K562 (cell line): ENCODE measurements at regions not wholly inside any gene's neighbourhood (a gene's known extent, or its start where the extent isn't known, plus 50 kb on each side); places are given as distances from the start of the nearest gene placed in this dataset.

Experiments used
- ARID3A ChIP-seq: IDR thresholded peaks from 2 replicates; pipeline ENCODE4 v1.6.1; 2012; ENCODE audit warnings: low read depth, low read length, improper control_type of control experiment, borderline replicate concordance
- BRCA1 ChIP-seq, 2 experiments: fragments of 450-650 bp in 1 of 2; sonication (generic) in 1 of 2; formaldehyde crosslinking in 1 of 2; IDR thresholded peaks; 2 replicates each; pipeline versions ENCODE4 v1.5.0 to v1.6.1; 2017 to 2020; ENCODE audit warnings: mild to moderate bottlenecking in 1 of 2, missing genetic modification reagents in 1 of 2
- CEBPG ChIP-seq, 3 experiments: fragments of 200-800 bp in 1 of 3; sonication (Bioruptor generic) in 1 of 3; sonication (generic) in 1 of 3; formaldehyde crosslinking in 1 of 3; IDR thresholded peaks in 2 of 3; conservative IDR thresholded peaks in 1 of 3; 2 replicates each; pipeline versions ENCODE4 v1.6.1 to v1.8.0; 2016 to 2022; ENCODE audit warnings: missing compliant biosample characterization in 2 of 3, missing genetic modification characterization in 2 of 3, mild to moderate bottlenecking in 1 of 3, missing genetic modification reagents in 1 of 3
- CREBBP ChIP-seq: IDR thresholded peaks from one replicate; pipeline ENCODE4 v1.6.1; 2012; ENCODE audit warnings: low read depth, mild to moderate bottlenecking, control low read depth, inconsistent platforms, low read length
- E2F8 ChIP-seq: fragments of 450-650 bp; IDR thresholded peaks from 2 replicates; pipeline ENCODE4 v1.7.1; 2018; ENCODE audit warnings: mild to moderate bottlenecking, low read depth; ENCODE audit not compliant: partially characterized antibody
- ESRRB ChIP-seq: fragments of 250-450 bp; sonication (Bioruptor Pico); IDR thresholded peaks from 2 replicates; pipeline ENCODE4 v1.5.0; 2020; ENCODE audit warnings: mild to moderate bottlenecking, moderate library complexity, borderline replicate concordance
- HDAC1 ChIP-seq, 2 experiments: fragments of 450-650 bp; IDR thresholded peaks; 2 replicates each; pipeline ENCODE4 v1.6.1; 2016 to 2017; ENCODE audit warnings: inconsistent platforms in 1 of 2, mild to moderate bottlenecking in 1 of 2, moderate library complexity in 1 of 2
- JUNB ChIP-seq: fragments of 450-650 bp; formaldehyde crosslinking; conservative IDR thresholded peaks from 2 replicates; pipeline ENCODE4 v1.4.0; 2020; ENCODE audit warnings: mild to moderate bottlenecking
- KLF16 ChIP-seq: IDR thresholded peaks from 2 replicates; pipeline ENCODE4 v1.6.1; 2016; ENCODE audit warnings: antibody characterized with exemption
- MAZ ChIP-seq, 2 experiments: fragments of 450-650 bp in 1 of 2; sonication (generic) in 1 of 2; formaldehyde crosslinking; IDR thresholded peaks in 1 of 2; conservative IDR thresholded peaks in 1 of 2; 2 replicates each; pipeline versions ENCODE4 v1.4.0 to v1.5.0; 2020; ENCODE audit warnings: mild to moderate bottlenecking in 1 of 2, missing genetic modification reagents in 1 of 2
- POLR2AphosphoS2 ChIP-seq: IDR thresholded peaks from 2 replicates; pipeline ENCODE4 v1.6.1; 2012; ENCODE audit warnings: low read length, improper control_type of control experiment
- POU5F1 ChIP-seq: fragments of 150-350 bp; IDR thresholded peaks from 2 replicates; pipeline ENCODE4 v1.6.1; 2014; ENCODE audit warnings: borderline replicate concordance, low read length, low read depth, mild to moderate bottlenecking; ENCODE audit not compliant: partially characterized antibody
- PYGO2 ChIP-seq: fragments of 450-650 bp; IDR thresholded peaks from 2 replicates; pipeline ENCODE4 v1.6.1; 2016; ENCODE audit warnings: mild to moderate bottlenecking, missing genetic modification characterization, moderate library complexity, missing compliant biosample characterization
- RBM22 ChIP-seq: fragments of 200-400 bp; formaldehyde crosslinking; IDR thresholded peaks from 2 replicates; pipeline ENCODE4 v1.6.1; 2018; ENCODE audit warnings: low read length, low read depth; ENCODE audit not compliant: poor library complexity, severe bottlenecking
- SNIP1 ChIP-seq: fragments of 450-650 bp; IDR thresholded peaks from 2 replicates; pipeline ENCODE4 v1.7.1; 2017; ENCODE audit warnings: low read depth, mild to moderate bottlenecking
- SP1 ChIP-seq: sonication (generic); formaldehyde crosslinking; IDR thresholded peaks from 2 replicates; pipeline ENCODE4 v1.8.1; 2022; ENCODE audit warnings: mild to moderate bottlenecking, missing genetic modification reagents
- TAL1 ChIP-seq: fragments of 450-650 bp; IDR thresholded peaks from 2 replicates; pipeline ENCODE4 v1.6.1; 2016; ENCODE audit warnings: mild to moderate bottlenecking
- TOE1 ChIP-seq, 2 experiments: fragments of 450-650 bp in 1 of 2; sonication (generic) in 1 of 2; formaldehyde crosslinking in 1 of 2; IDR thresholded peaks; 2 replicates each; pipeline versions ENCODE4 v1.7.1 to v1.8.0; 2016 to 2022; ENCODE audit warnings: borderline replicate concordance in 2 of 2, mild to moderate bottlenecking in 2 of 2, antibody characterized with exemption in 1 of 2, inconsistent platforms in 1 of 2, low read depth in 1 of 2, missing genetic modification reagents in 1 of 2, moderate library complexity in 1 of 2
- XRCC4 ChIP-seq: IDR thresholded peaks from one replicate; pipeline ENCODE4 v1.6.1; 2011; ENCODE audit not compliant: insufficient read depth, insufficient read length; ENCODE audit errors: extremely low read depth
- ZNF184 ChIP-seq: sonication (generic); formaldehyde crosslinking; IDR thresholded peaks from 2 replicates; pipeline ENCODE4 v1.5.0; 2020; ENCODE audit warnings: missing genetic modification reagents
- ZNF384 ChIP-seq: IDR thresholded peaks from 2 replicates; pipeline ENCODE4 v1.6.1; 2012; ENCODE audit warnings: low read depth, low read length, improper control_type of control experiment
- ZNF766 ChIP-seq: fragments of 200-800 bp; sonication (Bioruptor generic); conservative IDR thresholded peaks from 2 replicates; pipeline ENCODE4 v1.6.1; 2016; ENCODE audit warnings: missing genetic modification characterization, missing compliant biosample characterization
- TF ChIP-seq, protein P1 (sequence below), 3 experiments: IDR thresholded peaks in 2 of 3; conservative IDR thresholded peaks in 1 of 3; 2 replicates each; pipeline ENCODE4 v1.5.1; 2011 to 2012; ENCODE audit warnings: low read length in 3 of 3, mild to moderate bottlenecking in 3 of 3, control low read depth in 2 of 3, improper control_type of control experiment in 1 of 3, inconsistent platforms in 1 of 3, low read depth in 1 of 3, mixed read lengths in 1 of 3, moderate library complexity in 1 of 3; ENCODE audit not compliant: insufficient read depth in 2 of 3

DNA sequence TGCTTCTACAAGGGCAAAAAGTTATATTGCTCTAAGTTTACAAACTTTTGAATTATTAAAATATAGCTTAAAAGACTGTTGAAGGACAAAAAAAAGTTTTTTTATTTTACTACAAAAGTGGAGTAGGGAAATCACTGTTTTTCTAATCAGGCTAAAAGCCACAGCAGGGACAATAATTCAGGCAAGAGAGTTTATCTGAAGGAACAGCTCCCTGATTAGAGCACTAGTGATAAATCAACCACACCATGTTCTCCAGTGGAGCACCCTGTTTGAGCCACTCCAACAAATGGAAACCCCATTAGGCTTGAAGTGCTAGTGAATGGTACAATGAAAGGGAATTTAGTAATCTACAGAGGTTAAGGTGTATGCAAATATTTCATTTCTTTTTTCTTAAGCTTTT, 357.1 kb downstream of the SEMA3D start (continued):
- no peak for TF ChIP-seq RBM22
- TF ChIP-seq, protein P1, sequence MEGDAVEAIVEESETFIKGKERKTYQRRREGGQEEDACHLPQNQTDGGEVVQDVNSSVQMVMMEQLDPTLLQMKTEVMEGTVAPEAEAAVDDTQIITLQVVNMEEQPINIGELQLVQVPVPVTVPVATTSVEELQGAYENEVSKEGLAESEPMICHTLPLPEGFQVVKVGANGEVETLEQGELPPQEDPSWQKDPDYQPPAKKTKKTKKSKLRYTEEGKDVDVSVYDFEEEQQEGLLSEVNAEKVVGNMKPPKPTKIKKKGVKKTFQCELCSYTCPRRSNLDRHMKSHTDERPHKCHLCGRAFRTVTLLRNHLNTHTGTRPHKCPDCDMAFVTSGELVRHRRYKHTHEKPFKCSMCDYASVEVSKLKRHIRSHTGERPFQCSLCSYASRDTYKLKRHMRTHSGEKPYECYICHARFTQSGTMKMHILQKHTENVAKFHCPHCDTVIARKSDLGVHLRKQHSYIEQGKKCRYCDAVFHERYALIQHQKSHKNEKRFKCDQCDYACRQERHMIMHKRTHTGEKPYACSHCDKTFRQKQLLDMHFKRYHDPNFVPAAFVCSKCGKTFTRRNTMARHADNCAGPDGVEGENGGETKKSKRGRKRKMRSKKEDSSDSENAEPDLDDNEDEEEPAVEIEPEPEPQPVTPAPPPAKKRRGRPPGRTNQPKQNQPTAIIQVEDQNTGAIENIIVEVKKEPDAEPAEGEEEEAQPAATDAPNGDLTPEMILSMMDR (IDR thresholded peaks at IDR 0.05 in 2 of 3, conservative IDR thresholded peaks at IDR 0.05 in 1 of 3; ENCODE audit: insufficient read depth in 2 of 3, low read depth in 1 of 3, low read length in 3 of 3), result no peak
- no peak for TF ChIP-seq CREBBP
- peak; percentile 85 for TF ChIP-seq KLF16
- TF ChIP-seq ZNF184 (CRISPR knock-in tag), result no peak
- TF ChIP-seq SP1 (CRISPR knock-in tag), result no peak
- TF ChIP-seq XRCC4, result no peak
- peak; percentile 80 for TF ChIP-seq ZNF766
- TF ChIP-seq ZNF384, result no peak
- TF ChIP-seq SNIP1, result no peak
- peak; percentile 22 to 93; a peak in 3 of 4 replicates for TF ChIP-seq HDAC1 (IDR thresholded peaks at IDR 0.05)
- no peak for TF ChIP-seq E2F8
- TF ChIP-seq TAL1, result peak; percentile 76
- TF ChIP-seq POLR2AphosphoS2, result no peak
- no peak for TF ChIP-seq ARID3A
- no peak for TF ChIP-seq POU5F1
- no peak for TF ChIP-seq ESRRB (CRISPR knock-in tag)
- no peak for TF ChIP-seq MAZ (CRISPR knock-in tag; conservative IDR thresholded peaks at IDR 0.05 in 1 of 2, IDR thresholded peaks at IDR 0.05 in 1 of 2)
- TF ChIP-seq TOE1 (IDR thresholded peaks at IDR 0.05; ENCODE audit: borderline replicate concordance), result no peak
- no peak for TF ChIP-seq TOE1 (CRISPR knock-in tag; IDR thresholded peaks at IDR 0.05; ENCODE audit: borderline replicate concordance, low read depth)
- no peak for TF ChIP-seq CEBPG (CRISPR knock-in tag; IDR thresholded peaks at IDR 0.05)
- TF ChIP-seq CEBPG (tag; conservative IDR thresholded peaks at IDR 0.05 in 1 of 2, IDR thresholded peaks at IDR 0.05 in 1 of 2), result no peak
- no peak for TF ChIP-seq BRCA1 (IDR thresholded peaks at IDR 0.05)
- no peak for TF ChIP-seq BRCA1 (CRISPR knock-in tag; IDR thresholded peaks at IDR 0.05)
- no peak for TF ChIP-seq PYGO2 (tag)
- TF ChIP-seq JUNB (CRISPR knock-in tag), result no peak
